ENCODE measurements at regions not wholly inside any gene's neighbourhood (a gene's known extent, or its start where the extent isn't known, plus 50 kb on each side); places are given as distances from the start of the nearest gene placed in this dataset.
"Not testable (repeated sequence)": the region's sequence is repeated elsewhere in the genome, so short reads cannot be mapped to it uniquely, and the experiment has no call there.

GRCh38 chr20:30503204-30503603 is 754.3 kb upstream of the DEFB115 start:
- not testable (repeated sequence) for H2BK12ac ChIP-seq (ENCODE audit: low read length); H2AK5ac ChIP-seq (ENCODE audit: low read depth, low read length); H3K79me1 ChIP-seq (ENCODE audit: low read depth, low read length); H4K8ac ChIP-seq (ENCODE audit: low read depth, low read length); H3K14ac ChIP-seq (ENCODE audit: low read length); H3K36me3 ChIP-seq (replicated peaks in 1 of 2; ENCODE audit: control insufficient read depth in 2 of 2, insufficient read depth in 2 of 2, low read length in 2 of 2); H4K91ac ChIP-seq (ENCODE audit: low read depth, low read length, poor library complexity); H3K4ac ChIP-seq (ENCODE audit: low read length); H2BK120ac ChIP-seq (ENCODE audit: low read depth, low read length); H3K4me3 ChIP-seq (ENCODE audit: low read length in 2 of 2); H3K4me1 ChIP-seq (ENCODE audit: control insufficient read depth in 2 of 2, insufficient read depth in 1 of 2, low read depth in 1 of 2, low read length in 2 of 2); H3K27me3 ChIP-seq (ENCODE audit: control insufficient read depth in 3 of 3, insufficient read depth in 3 of 3, low read depth in 1 of 3, low read length in 3 of 3); DNase-seq (ENCODE audit: low spot score); H2BK15ac ChIP-seq (ENCODE audit: low read length); H3K18ac ChIP-seq (ENCODE audit: low read length); H2AFZ ChIP-seq (ENCODE audit: low read length); H3K9ac ChIP-seq (ENCODE audit: low read depth, low read length, poor library complexity); H3K4me2 ChIP-seq (ENCODE audit: insufficient read depth, low read length, poor library complexity, severe bottlenecking); H2BK5ac ChIP-seq (ENCODE audit: low read length); H3K27ac ChIP-seq (replicated peaks; ENCODE audit: low read length); H3K23ac ChIP-seq (ENCODE audit: low read depth, low read length, poor library complexity); H3K9me3 ChIP-seq (replicated peaks in 1 of 2; ENCODE audit: control insufficient read depth in 2 of 2, insufficient read depth in 1 of 2, low read depth in 1 of 2, low read length in 2 of 2)
- no CpG with 5 or more reads among the region's 1 CpG for WGBS, 2 donors (ENCODE audit: extremely low coverage in 2 of 2, insufficient read length in 2 of 2, insufficient replicate concordance in 1 of 2)

DNA sequence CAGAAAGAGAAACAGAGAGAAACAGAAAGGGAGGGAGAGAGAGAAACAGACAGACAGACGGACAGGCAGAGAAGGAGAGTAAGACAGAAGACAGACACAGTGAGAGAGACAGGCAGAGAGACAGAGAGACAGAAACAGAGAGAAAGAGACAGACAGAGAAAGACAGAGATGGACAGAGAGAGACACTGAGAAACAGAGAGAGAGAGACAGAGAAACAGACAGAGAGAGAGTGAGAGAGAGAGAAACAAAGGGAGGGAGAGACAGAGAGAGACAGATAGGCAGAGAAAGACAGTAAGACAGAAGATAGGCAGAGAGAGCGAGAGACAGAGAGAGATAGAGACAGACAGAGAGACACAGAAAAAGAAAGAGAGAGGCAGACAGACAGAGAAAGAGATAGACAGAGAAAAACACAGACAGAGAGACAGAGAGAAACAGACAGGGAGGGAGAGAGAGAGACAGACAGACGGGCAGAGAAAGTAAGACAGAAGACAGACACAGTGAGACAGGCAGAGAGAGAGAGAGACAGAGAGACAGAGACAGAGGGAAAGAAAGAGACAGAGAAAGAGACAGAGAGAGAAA is 753.4 kb upstream of the DEFB115 start:
- Histone ChIP-seq H3K4ac (ENCODE audit: low read length) (no peak overlapping the region), H3K79me1 (ENCODE audit: low read depth, low read length) (no peaks in the 10 kb centered on the region), H3K27ac (replicated peaks; ENCODE audit: low read length) (no peak overlapping the region), H3K4me2 (ENCODE audit: insufficient read depth, low read length, poor library complexity, severe bottlenecking) (no peak overlapping the region), H3K14ac (ENCODE audit: low read length) (no peak overlapping the region), H2BK12ac (ENCODE audit: low read length) (no peak overlapping the region), H2AK5ac (ENCODE audit: low read depth, low read length) (no peak overlapping the region), H3K23ac (ENCODE audit: low read depth, low read length, poor library complexity) (no peak overlapping the region), H4K8ac (ENCODE audit: low read depth, low read length) (no peak overlapping the region), H3K9me3 (replicated peaks in 1 of 2; ENCODE audit: control insufficient read depth in 2 of 2, insufficient read depth in 1 of 2, low read depth in 1 of 2, low read length in 2 of 2) (no peaks in the 10 kb centered on the region), H4K91ac (ENCODE audit: low read depth, low read length, poor library complexity) (no peak overlapping the region), H3K4me3 (ENCODE audit: low read length in 2 of 2) (no peak overlapping the region), H2BK120ac (ENCODE audit: low read depth, low read length) (no peak overlapping the region), H2BK5ac (ENCODE audit: low read length) (no peak overlapping the region), H2AFZ (ENCODE audit: low read length) (no peak overlapping the region), H3K4me1 (ENCODE audit: control insufficient read depth in 2 of 2, insufficient read depth in 1 of 2, low read depth in 1 of 2, low read length in 2 of 2) (no peaks in the 10 kb centered on the region), H3K36me3 (replicated peaks in 1 of 2; ENCODE audit: control insufficient read depth in 2 of 2, insufficient read depth in 2 of 2, low read length in 2 of 2) (no peaks in the 10 kb centered on the region), H3K27me3 (ENCODE audit: control insufficient read depth in 3 of 3, insufficient read depth in 3 of 3, low read depth in 1 of 3, low read length in 3 of 3) (no peaks in the 10 kb centered on the region), H3K9ac (ENCODE audit: low read depth, low read length, poor library complexity) (no peak overlapping the region), H2BK15ac (ENCODE audit: low read length) (no peak overlapping the region), H3K18ac (ENCODE audit: low read length) (no peak overlapping the region)
- WGBS, 2 donors (ENCODE audit: extremely low coverage in 2 of 2, insufficient read length in 2 of 2, insufficient replicate concordance in 1 of 2): no CpG with 5 or more reads among the region's 3 CpGs
- no peak for DNase-seq (ENCODE audit: low spot score)

GRCh38 chr20:30505566-30505965 is 751.9 kb upstream of the DEFB115 start:
- Histone ChIP-seq H3K23ac (ENCODE audit: low read depth, low read length, poor library complexity) (no peak overlapping the region), H3K27ac (replicated peaks; ENCODE audit: low read length) (no peak overlapping the region), H3K79me1 (ENCODE audit: low read depth, low read length) (peaks cover 2% of the 10 kb centered on the region), H3K36me3 (replicated peaks in 1 of 2; ENCODE audit: control insufficient read depth in 2 of 2, insufficient read depth in 2 of 2, low read length in 2 of 2) (no peaks in the 10 kb centered on the region), H2BK15ac (ENCODE audit: low read length) (no peak overlapping the region), H2BK120ac (ENCODE audit: low read depth, low read length) (no peak overlapping the region), H2BK5ac (ENCODE audit: low read length) (no peak overlapping the region), H3K27me3 (ENCODE audit: control insufficient read depth in 3 of 3, insufficient read depth in 3 of 3, low read depth in 1 of 3, low read length in 3 of 3) (no peaks in the 10 kb centered on the region), H2AK5ac (ENCODE audit: low read depth, low read length) (no peak overlapping the region), H3K4me3 (ENCODE audit: low read length in 2 of 2) (no peak overlapping the region), H3K9ac (ENCODE audit: low read depth, low read length, poor library complexity) (no peak overlapping the region), H2AFZ (ENCODE audit: low read length) (no peak overlapping the region), H4K8ac (ENCODE audit: low read depth, low read length) (no peak overlapping the region), H4K91ac (ENCODE audit: low read depth, low read length, poor library complexity) (no peak overlapping the region), H3K14ac (ENCODE audit: low read length) (no peak overlapping the region), H3K9me3 (replicated peaks in 1 of 2; ENCODE audit: control insufficient read depth in 2 of 2, insufficient read depth in 1 of 2, low read depth in 1 of 2, low read length in 2 of 2) (no peaks in the 10 kb centered on the region), H3K4me1 (ENCODE audit: control insufficient read depth in 2 of 2, insufficient read depth in 1 of 2, low read depth in 1 of 2, low read length in 2 of 2) (no peaks in the 10 kb centered on the region), H2BK12ac (ENCODE audit: low read length) (no peak overlapping the region), H3K18ac (ENCODE audit: low read length) (no peak overlapping the region), H3K4ac (ENCODE audit: low read length) (no peak overlapping the region), H3K4me2 (ENCODE audit: insufficient read depth, low read length, poor library complexity, severe bottlenecking) (no peak overlapping the region)
- no peak for DNase-seq (ENCODE audit: low spot score)
- no CpG with 5 or more reads among the region's 9 CpGs for WGBS, 2 donors (ENCODE audit: extremely low coverage in 2 of 2, insufficient read length in 2 of 2, insufficient replicate concordance in 1 of 2)

GRCh38 chr20:30506100-30506499 is 751.4 kb upstream of the DEFB115 start:
- no peak overlapping the region for H3K4me3 ChIP-seq (ENCODE audit: low read length in 2 of 2)
- H3K4me1 ChIP-seq (ENCODE audit: control insufficient read depth in 2 of 2, insufficient read depth in 1 of 2, low read depth in 1 of 2, low read length in 2 of 2): no peaks in the 10 kb centered on the region
- no peaks in the 10 kb centered on the region for H3K9me3 ChIP-seq (replicated peaks in 1 of 2; ENCODE audit: control insufficient read depth in 2 of 2, insufficient read depth in 1 of 2, low read depth in 1 of 2, low read length in 2 of 2)
- DNase-seq (ENCODE audit: low spot score): no peak
- H3K4ac ChIP-seq (ENCODE audit: low read length): no peak overlapping the region
- H3K79me1 ChIP-seq (ENCODE audit: low read depth, low read length): peaks cover 2% of the 10 kb centered on the region
- no peak overlapping the region for H2BK5ac ChIP-seq (ENCODE audit: low read length)
- no peak overlapping the region for H3K4me2 ChIP-seq (ENCODE audit: insufficient read depth, low read length, poor library complexity, severe bottlenecking)
- H3K9ac ChIP-seq (ENCODE audit: low read depth, low read length, poor library complexity): no peak overlapping the region
- no peak overlapping the region for H2AFZ ChIP-seq (ENCODE audit: low read length)
- H3K27ac ChIP-seq (replicated peaks; ENCODE audit: low read length): no peak overlapping the region
- no peak overlapping the region for H3K14ac ChIP-seq (ENCODE audit: low read length)
- no peak overlapping the region for H2BK12ac ChIP-seq (ENCODE audit: low read length)
- H2BK120ac ChIP-seq (ENCODE audit: low read depth, low read length): no peak overlapping the region
- H4K8ac ChIP-seq (ENCODE audit: low read depth, low read length): no peak overlapping the region
- H3K18ac ChIP-seq (ENCODE audit: low read length): no peak overlapping the region
- no peak overlapping the region for H4K91ac ChIP-seq (ENCODE audit: low read depth, low read length, poor library complexity)
- WGBS, 2 donors (ENCODE audit: extremely low coverage in 2 of 2, insufficient read length in 2 of 2, insufficient replicate concordance in 1 of 2): no CpG with 5 or more reads among the region's 18 CpGs
- no peak overlapping the region for H2BK15ac ChIP-seq (ENCODE audit: low read length)
- H3K36me3 ChIP-seq (replicated peaks in 1 of 2; ENCODE audit: control insufficient read depth in 2 of 2, insufficient read depth in 2 of 2, low read length in 2 of 2): no peaks in the 10 kb centered on the region
- no peak overlapping the region for H2AK5ac ChIP-seq (ENCODE audit: low read depth, low read length)
- H3K23ac ChIP-seq (ENCODE audit: low read depth, low read length, poor library complexity): no peak overlapping the region
- H3K27me3 ChIP-seq (ENCODE audit: control insufficient read depth in 3 of 3, insufficient read depth in 3 of 3, low read depth in 1 of 3, low read length in 3 of 3): no peaks in the 10 kb centered on the region
